Panc1 (cell line): ENCODE measurements at regions not wholly inside any gene's neighbourhood (a gene's known extent, or its start where the extent isn't known, plus 50 kb on each side); places are given as distances from the start of the nearest gene placed in this dataset.

Experiments used
- TF ChIP-seq, protein P1 (sequence below): fragments of 450-650 bp; IDR thresholded peaks from 2 replicates; pipeline ENCODE4 v1.5.1; 2017; ENCODE audit warnings: mild to moderate bottlenecking
- TF ChIP-seq, protein P2 (sequence below), 2 experiments: IDR thresholded peaks; 2 replicates each; pipeline ENCODE4 v1.6.1; 2011 to 2012; ENCODE audit warnings: low read depth in 2 of 2, control low read depth in 1 of 2, low read length in 1 of 2, mild to moderate bottlenecking in 1 of 2, moderate library complexity in 1 of 2; ENCODE audit not compliant: insufficient read depth in 1 of 2

DNA sequence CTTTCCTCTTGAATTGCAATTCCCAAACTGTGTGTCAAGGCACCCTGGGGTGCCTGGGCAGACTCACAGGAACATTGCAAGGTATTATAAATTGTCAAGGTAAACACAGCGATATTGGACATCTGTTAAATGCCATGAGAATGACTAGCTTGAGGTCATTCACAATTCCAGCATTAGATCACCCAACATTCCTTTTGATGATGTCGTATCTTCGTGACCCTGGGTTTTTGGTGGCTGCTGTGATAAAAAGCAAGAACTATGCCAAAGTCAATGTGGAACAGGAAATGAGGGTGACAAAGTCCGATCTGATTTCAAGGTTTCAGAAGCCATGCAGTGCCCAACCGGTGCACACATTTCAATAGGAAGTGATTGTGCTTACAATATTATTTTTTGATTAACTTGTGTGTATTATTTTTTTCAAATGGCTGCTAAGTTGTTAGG lies 458.4 kb downstream of the MIAT start:
- TF ChIP-seq, protein P1, sequence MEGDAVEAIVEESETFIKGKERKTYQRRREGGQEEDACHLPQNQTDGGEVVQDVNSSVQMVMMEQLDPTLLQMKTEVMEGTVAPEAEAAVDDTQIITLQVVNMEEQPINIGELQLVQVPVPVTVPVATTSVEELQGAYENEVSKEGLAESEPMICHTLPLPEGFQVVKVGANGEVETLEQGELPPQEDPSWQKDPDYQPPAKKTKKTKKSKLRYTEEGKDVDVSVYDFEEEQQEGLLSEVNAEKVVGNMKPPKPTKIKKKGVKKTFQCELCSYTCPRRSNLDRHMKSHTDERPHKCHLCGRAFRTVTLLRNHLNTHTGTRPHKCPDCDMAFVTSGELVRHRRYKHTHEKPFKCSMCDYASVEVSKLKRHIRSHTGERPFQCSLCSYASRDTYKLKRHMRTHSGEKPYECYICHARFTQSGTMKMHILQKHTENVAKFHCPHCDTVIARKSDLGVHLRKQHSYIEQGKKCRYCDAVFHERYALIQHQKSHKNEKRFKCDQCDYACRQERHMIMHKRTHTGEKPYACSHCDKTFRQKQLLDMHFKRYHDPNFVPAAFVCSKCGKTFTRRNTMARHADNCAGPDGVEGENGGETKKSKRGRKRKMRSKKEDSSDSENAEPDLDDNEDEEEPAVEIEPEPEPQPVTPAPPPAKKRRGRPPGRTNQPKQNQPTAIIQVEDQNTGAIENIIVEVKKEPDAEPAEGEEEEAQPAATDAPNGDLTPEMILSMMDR = no peak
- TF ChIP-seq, protein P2, sequence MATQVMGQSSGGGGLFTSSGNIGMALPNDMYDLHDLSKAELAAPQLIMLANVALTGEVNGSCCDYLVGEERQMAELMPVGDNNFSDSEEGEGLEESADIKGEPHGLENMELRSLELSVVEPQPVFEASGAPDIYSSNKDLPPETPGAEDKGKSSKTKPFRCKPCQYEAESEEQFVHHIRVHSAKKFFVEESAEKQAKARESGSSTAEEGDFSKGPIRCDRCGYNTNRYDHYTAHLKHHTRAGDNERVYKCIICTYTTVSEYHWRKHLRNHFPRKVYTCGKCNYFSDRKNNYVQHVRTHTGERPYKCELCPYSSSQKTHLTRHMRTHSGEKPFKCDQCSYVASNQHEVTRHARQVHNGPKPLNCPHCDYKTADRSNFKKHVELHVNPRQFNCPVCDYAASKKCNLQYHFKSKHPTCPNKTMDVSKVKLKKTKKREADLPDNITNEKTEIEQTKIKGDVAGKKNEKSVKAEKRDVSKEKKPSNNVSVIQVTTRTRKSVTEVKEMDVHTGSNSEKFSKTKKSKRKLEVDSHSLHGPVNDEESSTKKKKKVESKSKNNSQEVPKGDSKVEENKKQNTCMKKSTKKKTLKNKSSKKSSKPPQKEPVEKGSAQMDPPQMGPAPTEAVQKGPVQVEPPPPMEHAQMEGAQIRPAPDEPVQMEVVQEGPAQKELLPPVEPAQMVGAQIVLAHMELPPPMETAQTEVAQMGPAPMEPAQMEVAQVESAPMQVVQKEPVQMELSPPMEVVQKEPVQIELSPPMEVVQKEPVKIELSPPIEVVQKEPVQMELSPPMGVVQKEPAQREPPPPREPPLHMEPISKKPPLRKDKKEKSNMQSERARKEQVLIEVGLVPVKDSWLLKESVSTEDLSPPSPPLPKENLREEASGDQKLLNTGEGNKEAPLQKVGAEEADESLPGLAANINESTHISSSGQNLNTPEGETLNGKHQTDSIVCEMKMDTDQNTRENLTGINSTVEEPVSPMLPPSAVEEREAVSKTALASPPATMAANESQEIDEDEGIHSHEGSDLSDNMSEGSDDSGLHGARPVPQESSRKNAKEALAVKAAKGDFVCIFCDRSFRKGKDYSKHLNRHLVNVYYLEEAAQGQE (IDR thresholded peaks at IDR 0.05; ENCODE audit: insufficient read depth in 1 of 2, low read depth in 2 of 2, low read length in 1 of 2) = no peak
